K562 (cell line): ENCODE measurements at regions not wholly inside any gene's neighbourhood (a gene's known extent, or its start where the extent isn't known, plus 50 kb on each side); places are given as distances from the start of the nearest gene placed in this dataset.

ENCODE experiments used
- ATAC-seq: fragments of 200-7000 bp; cut with Tn5 transposase; 3 replicates; pipeline ENCODE4 v1.9.1; 2020; ENCODE audit warnings: moderate library complexity
- BruUV-seq: library from RNA; stranded (reverse); fragments of 400-500 nt; replicated peaks from 2 replicates; lab custom pipeline; 2021; lab: Mats Ljungman, UMichigan
- CTCF ChIA-PET: fragments of 300-600 bp; formaldehyde crosslinking; extraction: SDS; loops from one replicate; lab custom pipeline; 2021; ENCODE audit warnings: low intra/inter-chr PET ratio; lab: Yijun Ruan, JAX
- POLR2A ChIA-PET: fragments of 300-600, 350-650 bp; sonication (Branson Sonifier 250); formaldehyde crosslinking; extraction: SDS; loops from one replicate; lab custom pipeline; 2021; ENCODE audit warnings: antibody characterized with exemption, inconsistent platforms; lab: Yijun Ruan, JAX
- DNase-seq, 4 experiments: peaks; one replicate each; pipeline versions ENCODE4 v3.0.0 to v3.0.0-alpha.2; 2011 to 2018; ENCODE audit warnings: low spot score in 3 of 4, mixed read lengths in 3 of 4; ENCODE audit errors: extremely low read depth in 1 of 4
- FAIRE-seq: peaks from 2 replicates; lab custom pipeline; 2011; peaks lifted over from hg19 to GRCh38; lab: Jason Lieb, UNC
- H2AFZ ChIP-seq: 2 replicates; pipeline ENCODE4 v1.6.0; 2011; ENCODE audit warnings: low read depth, low read length, control low read depth, inconsistent platforms
- H3K27ac ChIP-seq: fragments of 200-600 bp; 3 replicates; pipeline ENCODE4 v1.8.0; 2011; ENCODE audit warnings: low read depth, mild to moderate bottlenecking, control low read depth, inconsistent platforms, low read length, moderate library complexity, mixed read lengths; ENCODE audit errors: extremely low read depth
- H3K27me3 ChIP-seq, 2 experiments: fragments of 300-600 bp in 1 of 2; 2 replicates in 1 of 2; 3 replicates in 1 of 2; pipeline versions ENCODE4 v1.6.0 to v1.8.0; 2011; ENCODE audit warnings: inconsistent platforms in 2 of 2, low read length in 2 of 2, mild to moderate bottlenecking in 1 of 2, mixed read lengths in 1 of 2, moderate library complexity in 1 of 2; ENCODE audit not compliant: control insufficient read depth in 2 of 2, insufficient read depth in 2 of 2
- H3K36me3 ChIP-seq: fragments of 300-600 bp; 3 replicates; pipeline ENCODE4 v1.8.0; 2011; ENCODE audit warnings: mild to moderate bottlenecking, low read length, inconsistent platforms; ENCODE audit not compliant: control insufficient read depth, insufficient read depth
- H3K4me1 ChIP-seq, 2 experiments: fragments of 200-600 bp in 1 of 2; replicated peaks in 1 of 2; 2 replicates in 1 of 2; 3 replicates in 1 of 2; pipeline versions ENCODE4 v1.5.1 to v1.8.0; 2011; ENCODE audit warnings: inconsistent platforms in 2 of 2, low read length in 2 of 2, mild to moderate bottlenecking in 1 of 2, mixed read lengths in 1 of 2, moderate library complexity in 1 of 2; ENCODE audit not compliant: control insufficient read depth in 2 of 2, insufficient read depth in 2 of 2
- H3K4me2 ChIP-seq: 2 replicates; pipeline ENCODE4 v1.6.1; 2011; ENCODE audit warnings: low read length, control low read depth, inconsistent platforms, mixed read lengths; ENCODE audit not compliant: insufficient read depth
- H3K4me3 ChIP-seq: fragments of 200-600 bp; sonication (generic), shearing (Covaris generic); 2 replicates; pipeline ENCODE4 v1.5.1; 2016; ENCODE audit warnings: control low read depth, inconsistent platforms
- H3K79me2 ChIP-seq: fragments of 200-600 bp; 3 replicates; pipeline ENCODE4 v1.8.0; 2011; ENCODE audit warnings: low read length, inconsistent platforms; ENCODE audit not compliant: control insufficient read depth, insufficient read depth
- H3K9ac ChIP-seq, 2 experiments: 2 replicates each; pipeline versions ENCODE4 v1.6.0 to v1.6.1; 2011; ENCODE audit warnings: low read depth in 2 of 2, low read length in 2 of 2, control low read depth in 1 of 2, inconsistent platforms in 1 of 2, mild to moderate bottlenecking in 1 of 2, mixed read lengths in 1 of 2; ENCODE audit not compliant: insufficient read depth in 1 of 2
- H3K9me1 ChIP-seq: one replicate; pipeline ENCODE4 v1.6.0; 2011; ENCODE audit warnings: inconsistent platforms, mild to moderate bottlenecking, low read length, moderate library complexity; ENCODE audit not compliant: control insufficient read depth, insufficient read depth
- H3K9me3 ChIP-seq: replicated peaks from 2 replicates; pipeline ENCODE4 v1.5.1; 2011; ENCODE audit warnings: low read depth, low read length, inconsistent platforms; ENCODE audit not compliant: control insufficient read depth, insufficient read depth
- H4K20me1 ChIP-seq: replicated peaks from 2 replicates; pipeline ENCODE4 v1.6.1; 2011; ENCODE audit warnings: low read length, inconsistent platforms, mixed read lengths; ENCODE audit not compliant: control insufficient read depth, insufficient read depth
- CEBPG ChIP-seq, 3 experiments: fragments of 200-800 bp in 1 of 3; sonication (Bioruptor generic) in 1 of 3; sonication (generic) in 1 of 3; formaldehyde crosslinking in 1 of 3; IDR thresholded peaks in 2 of 3; conservative IDR thresholded peaks in 1 of 3; 2 replicates each; pipeline versions ENCODE4 v1.6.1 to v1.8.0; 2016 to 2022; ENCODE audit warnings: missing compliant biosample characterization in 2 of 3, missing genetic modification characterization in 2 of 3, mild to moderate bottlenecking in 1 of 3, missing genetic modification reagents in 1 of 3
- GATAD2A ChIP-seq: fragments of 450-650 bp; IDR thresholded peaks from 2 replicates; pipeline ENCODE4 v1.6.1; 2017
- KDM5B ChIP-seq: fragments of 200-600 bp; sonication (generic); IDR thresholded peaks from 2 replicates; pipeline ENCODE4 v1.6.1; 2012; ENCODE audit warnings: low read depth, mild to moderate bottlenecking, moderate library complexity, low read length, control low read depth, inconsistent platforms; ENCODE audit not compliant: insufficient replicate concordance
- MTA2 ChIP-seq: fragments of 450-650 bp; IDR thresholded peaks from 2 replicates; pipeline ENCODE4 v1.6.1; 2016; ENCODE audit warnings: low read depth
- MTA3 ChIP-seq: fragments of 450-650 bp; formaldehyde crosslinking; IDR thresholded peaks from 2 replicates; pipeline ENCODE4 v1.6.1; 2017; ENCODE audit warnings: mild to moderate bottlenecking, borderline replicate concordance
- NCOA2 ChIP-seq, 2 experiments: fragments of 450-650 bp; IDR thresholded peaks; 2 replicates each; pipeline ENCODE4 v1.6.1; 2018; ENCODE audit warnings: mild to moderate bottlenecking in 2 of 2, moderate library complexity in 1 of 2; ENCODE audit not compliant: partially characterized antibody in 2 of 2
- PHB ChIP-seq: fragments of 250-450 bp; sonication (Bioruptor Pico); IDR thresholded peaks from 2 replicates; pipeline ENCODE4 v1.5.0; 2021
- TCF3 ChIP-seq: sonication (generic); formaldehyde crosslinking; IDR thresholded peaks from 2 replicates; pipeline ENCODE4 v1.4.0; 2020; ENCODE audit warnings: mild to moderate bottlenecking, missing genetic modification reagents
- YBX1 ChIP-seq: fragments of 450-650 bp; IDR thresholded peaks from 2 replicates; pipeline ENCODE4 v1.7.1; 2016; ENCODE audit warnings: mild to moderate bottlenecking
- ZBTB17 ChIP-seq: fragments of 450-650 bp; formaldehyde crosslinking; IDR thresholded peaks from 2 replicates; pipeline ENCODE4 v1.4.0; 2020; ENCODE audit warnings: mild to moderate bottlenecking
- ZNF124 ChIP-seq: sonication (generic); formaldehyde crosslinking; IDR thresholded peaks from 2 replicates; pipeline ENCODE4 v1.8.1; 2022; ENCODE audit warnings: missing genetic modification reagents
- ZNF212 ChIP-seq: fragments of 450-650 bp; formaldehyde crosslinking; IDR thresholded peaks from 2 replicates; pipeline ENCODE4 v1.4.0; 2020; ENCODE audit warnings: mild to moderate bottlenecking
- ZNF354B ChIP-seq: fragments of 250-450 bp; sonication (Bioruptor Pico); IDR thresholded peaks from 2 replicates; pipeline ENCODE4 v1.4.0; 2020
- ZNF431 ChIP-seq: sonication (generic); formaldehyde crosslinking; IDR thresholded peaks from 2 replicates; pipeline ENCODE4 v1.8.0; 2022; ENCODE audit warnings: mild to moderate bottlenecking, missing genetic modification reagents
- WGBS: fragments of 100-300 bp; shearing (Covaris generic); methylation state at CpG from one replicate; pipeline ENCODE4 v1.1.6; 2016; ENCODE audit warnings: low coverage, mixed read lengths; ENCODE audit not compliant: insufficient coverage; ENCODE audit errors: missing lambda C conversion rate; 5-methylcytosine and 5-hydroxymethylcytosine counted together
- in situ Hi-C: fragments of 300-500 bp; cut with MboI; formaldehyde crosslinking; loops from 4 replicates; pipeline ENCODE4 v1.15.0; 2018; ENCODE audit warnings: inconsistent platforms, mixed read lengths
- intact Hi-C: fragments of 100-400 bp; cut with micrococcal nuclease; formaldehyde crosslinking; loops from 2 replicates; pipeline ENCODE4 v1.14.2; 2022
- TF ChIP-seq, protein P1 (sequence below): sonication (generic); formaldehyde crosslinking; IDR thresholded peaks from 2 replicates; pipeline ENCODE4 v1.8.0; 2022; ENCODE audit warnings: mild to moderate bottlenecking, low read depth, missing genetic modification reagents
- TF ChIP-seq, protein P2 (sequence below): sonication (generic); formaldehyde crosslinking; IDR thresholded peaks from 2 replicates; pipeline ENCODE4 v1.8.0; 2022; ENCODE audit warnings: mild to moderate bottlenecking, missing genetic modification reagents
- TF ChIP-seq, protein P3 (sequence below): sonication (generic); formaldehyde crosslinking; IDR thresholded peaks from 2 replicates; pipeline ENCODE4 v1.8.0; 2023; ENCODE audit warnings: mild to moderate bottlenecking, missing genetic modification reagents

DNA sequence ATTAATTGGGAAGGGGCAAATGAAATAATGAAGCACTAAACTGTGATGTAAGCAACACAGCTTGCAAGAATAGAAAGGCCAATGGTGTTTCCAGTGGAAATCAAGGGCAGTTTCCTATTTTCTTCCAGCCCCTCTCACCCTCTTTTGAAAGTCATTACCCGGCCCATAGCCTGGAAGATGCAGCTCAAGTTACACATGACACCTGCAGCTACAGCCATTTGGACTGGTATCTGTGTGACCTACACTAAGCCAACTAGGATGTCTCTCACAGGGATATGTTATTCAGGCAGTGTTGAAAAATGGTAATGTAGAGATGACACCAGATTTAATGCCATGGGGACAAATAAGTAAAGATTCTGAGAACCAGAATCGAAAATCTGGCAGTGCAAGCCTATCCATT lies 439.4 kb upstream of the ZNF462 start (continued):
- TF ChIP-seq, protein P1, sequence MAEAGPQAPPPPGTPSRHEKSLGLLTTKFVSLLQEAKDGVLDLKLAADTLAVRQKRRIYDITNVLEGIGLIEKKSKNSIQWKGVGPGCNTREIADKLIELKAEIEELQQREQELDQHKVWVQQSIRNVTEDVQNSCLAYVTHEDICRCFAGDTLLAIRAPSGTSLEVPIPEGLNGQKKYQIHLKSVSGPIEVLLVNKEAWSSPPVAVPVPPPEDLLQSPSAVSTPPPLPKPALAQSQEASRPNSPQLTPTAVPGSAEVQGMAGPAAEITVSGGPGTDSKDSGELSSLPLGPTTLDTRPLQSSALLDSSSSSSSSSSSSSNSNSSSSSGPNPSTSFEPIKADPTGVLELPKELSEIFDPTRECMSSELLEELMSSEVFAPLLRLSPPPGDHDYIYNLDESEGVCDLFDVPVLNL (CRISPR knock-in tag): no peak
- TF ChIP-seq NCOA2 (IDR thresholded peaks at IDR 0.05; ENCODE audit: partially characterized antibody in 2 of 2): no peak

GRCh38 chr9:106432631-106433030 lies 430.3 kb upstream of the ZNF462 start:
- POLR2A ChIA-PET: no interaction called here
- Histone ChIP-seq H3K4me3 (no peak overlapping the region), H3K4me2 (no peak overlapping the region), H3K36me3 (no peaks in the 10 kb centered on the region), H4K20me1 (no peaks in the 10 kb centered on the region), H3K79me2 (no peaks in the 10 kb centered on the region), H3K27ac (no peak overlapping the region), H3K27me3 (no peaks in the 10 kb centered on the region), H3K9ac (no peak overlapping the region), H3K9me1 (no peaks in the 10 kb centered on the region), H3K4me1 (no peaks in the 10 kb centered on the region), H2AFZ (no peak overlapping the region), H3K9me3 (no peaks in the 10 kb centered on the region; the same call in 1 of the 2 replicates)
- CTCF ChIA-PET: interaction anchor here (0.6 kb wide), 1 partner anchor 792 kb away, joined by 4 read pairs; no protein-coding TSS in a partner anchor
- WGBS: 6% methylated on average over 1 of the region's 1 CpG
- FAIRE-seq: no peak
- intact Hi-C loops: no loop called here
- in situ Hi-C loops: no loop called here
- ATAC-seq: no peak
- no TSS peak for BruUV-seq
- no peak for DNase-seq
- TF ChIP-seq MTA2 (no peak), YBX1 (no peak), PHB (CRISPR knock-in tag) (no peak), MTA3 (no peak), ZBTB17 (no peak), ZNF354B (no peak), CEBPG (CRISPR knock-in tag; IDR thresholded peaks at IDR 0.05) (no peak), CEBPG (tag; conservative IDR thresholded peaks at IDR 0.05 in 1 of 2, IDR thresholded peaks at IDR 0.05 in 1 of 2) (no peak), TCF3 (CRISPR knock-in tag) (no peak), KDM5B (no peak), ZNF124 (CRISPR knock-in tag) (no peak), GATAD2A (no peak), ZNF431 (CRISPR knock-in tag) (no peak), ZNF212 (CRISPR knock-in tag) (no peak)
- TF ChIP-seq, protein P2, sequence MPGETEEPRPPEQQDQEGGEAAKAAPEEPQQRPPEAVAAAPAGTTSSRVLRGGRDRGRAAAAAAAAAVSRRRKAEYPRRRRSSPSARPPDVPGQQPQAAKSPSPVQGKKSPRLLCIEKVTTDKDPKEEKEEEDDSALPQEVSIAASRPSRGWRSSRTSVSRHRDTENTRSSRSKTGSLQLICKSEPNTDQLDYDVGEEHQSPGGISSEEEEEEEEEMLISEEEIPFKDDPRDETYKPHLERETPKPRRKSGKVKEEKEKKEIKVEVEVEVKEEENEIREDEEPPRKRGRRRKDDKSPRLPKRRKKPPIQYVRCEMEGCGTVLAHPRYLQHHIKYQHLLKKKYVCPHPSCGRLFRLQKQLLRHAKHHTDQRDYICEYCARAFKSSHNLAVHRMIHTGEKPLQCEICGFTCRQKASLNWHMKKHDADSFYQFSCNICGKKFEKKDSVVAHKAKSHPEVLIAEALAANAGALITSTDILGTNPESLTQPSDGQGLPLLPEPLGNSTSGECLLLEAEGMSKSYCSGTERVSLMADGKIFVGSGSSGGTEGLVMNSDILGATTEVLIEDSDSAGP (CRISPR knock-in tag): no peak
- TF ChIP-seq, protein P3, sequence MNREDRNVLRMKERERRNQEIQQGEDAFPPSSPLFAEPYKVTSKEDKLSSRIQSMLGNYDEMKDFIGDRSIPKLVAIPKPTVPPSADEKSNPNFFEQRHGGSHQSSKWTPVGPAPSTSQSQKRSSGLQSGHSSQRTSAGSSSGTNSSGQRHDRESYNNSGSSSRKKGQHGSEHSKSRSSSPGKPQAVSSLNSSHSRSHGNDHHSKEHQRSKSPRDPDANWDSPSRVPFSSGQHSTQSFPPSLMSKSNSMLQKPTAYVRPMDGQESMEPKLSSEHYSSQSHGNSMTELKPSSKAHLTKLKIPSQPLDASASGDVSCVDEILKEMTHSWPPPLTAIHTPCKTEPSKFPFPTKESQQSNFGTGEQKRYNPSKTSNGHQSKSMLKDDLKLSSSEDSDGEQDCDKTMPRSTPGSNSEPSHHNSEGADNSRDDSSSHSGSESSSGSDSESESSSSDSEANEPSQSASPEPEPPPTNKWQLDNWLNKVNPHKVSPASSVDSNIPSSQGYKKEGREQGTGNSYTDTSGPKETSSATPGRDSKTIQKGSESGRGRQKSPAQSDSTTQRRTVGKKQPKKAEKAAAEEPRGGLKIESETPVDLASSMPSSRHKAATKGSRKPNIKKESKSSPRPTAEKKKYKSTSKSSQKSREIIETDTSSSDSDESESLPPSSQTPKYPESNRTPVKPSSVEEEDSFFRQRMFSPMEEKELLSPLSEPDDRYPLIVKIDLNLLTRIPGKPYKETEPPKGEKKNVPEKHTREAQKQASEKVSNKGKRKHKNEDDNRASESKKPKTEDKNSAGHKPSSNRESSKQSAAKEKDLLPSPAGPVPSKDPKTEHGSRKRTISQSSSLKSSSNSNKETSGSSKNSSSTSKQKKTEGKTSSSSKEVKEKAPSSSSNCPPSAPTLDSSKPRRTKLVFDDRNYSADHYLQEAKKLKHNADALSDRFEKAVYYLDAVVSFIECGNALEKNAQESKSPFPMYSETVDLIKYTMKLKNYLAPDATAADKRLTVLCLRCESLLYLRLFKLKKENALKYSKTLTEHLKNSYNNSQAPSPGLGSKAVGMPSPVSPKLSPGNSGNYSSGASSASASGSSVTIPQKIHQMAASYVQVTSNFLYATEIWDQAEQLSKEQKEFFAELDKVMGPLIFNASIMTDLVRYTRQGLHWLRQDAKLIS (CRISPR knock-in tag): no peak
